ENCODE measurements at regions not wholly inside any gene's neighbourhood (a gene's known extent, or its start where the extent isn't known, plus 50 kb on each side); places are given as distances from the start of the nearest gene placed in this dataset.

DNA sequence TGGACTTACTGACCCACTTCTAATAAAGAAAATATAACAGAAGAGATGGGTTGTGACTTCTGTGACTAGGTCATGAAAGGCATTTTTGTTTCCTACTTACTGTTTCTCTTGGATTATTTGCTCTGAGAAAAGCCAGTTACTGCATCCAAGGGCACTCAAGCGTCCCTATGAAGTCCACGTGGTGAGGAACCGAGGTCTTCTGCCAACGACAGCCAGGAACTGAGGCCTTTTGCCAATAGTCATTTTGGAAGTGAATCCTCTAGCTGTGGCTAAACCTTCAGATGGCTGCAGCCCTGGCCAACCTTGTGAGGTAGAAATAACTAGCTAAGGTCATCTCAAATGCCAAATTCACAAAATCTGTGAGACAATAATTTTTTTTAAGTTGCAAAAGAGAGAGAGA is 449.8 kb upstream of the RGPD4 start:
- TF ChIP-seq, protein P1, sequence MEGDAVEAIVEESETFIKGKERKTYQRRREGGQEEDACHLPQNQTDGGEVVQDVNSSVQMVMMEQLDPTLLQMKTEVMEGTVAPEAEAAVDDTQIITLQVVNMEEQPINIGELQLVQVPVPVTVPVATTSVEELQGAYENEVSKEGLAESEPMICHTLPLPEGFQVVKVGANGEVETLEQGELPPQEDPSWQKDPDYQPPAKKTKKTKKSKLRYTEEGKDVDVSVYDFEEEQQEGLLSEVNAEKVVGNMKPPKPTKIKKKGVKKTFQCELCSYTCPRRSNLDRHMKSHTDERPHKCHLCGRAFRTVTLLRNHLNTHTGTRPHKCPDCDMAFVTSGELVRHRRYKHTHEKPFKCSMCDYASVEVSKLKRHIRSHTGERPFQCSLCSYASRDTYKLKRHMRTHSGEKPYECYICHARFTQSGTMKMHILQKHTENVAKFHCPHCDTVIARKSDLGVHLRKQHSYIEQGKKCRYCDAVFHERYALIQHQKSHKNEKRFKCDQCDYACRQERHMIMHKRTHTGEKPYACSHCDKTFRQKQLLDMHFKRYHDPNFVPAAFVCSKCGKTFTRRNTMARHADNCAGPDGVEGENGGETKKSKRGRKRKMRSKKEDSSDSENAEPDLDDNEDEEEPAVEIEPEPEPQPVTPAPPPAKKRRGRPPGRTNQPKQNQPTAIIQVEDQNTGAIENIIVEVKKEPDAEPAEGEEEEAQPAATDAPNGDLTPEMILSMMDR (IDR thresholded peaks at IDR 0.05; ENCODE audit: low read depth, low read length, poor library complexity, severe bottlenecking) = no peak
- no peak for TF ChIP-seq EZH2phosphoT487 (IDR thresholded peaks at IDR 0.05; ENCODE audit: borderline replicate concordance, low read length)
